ENCODE measurements at regions not wholly inside any gene's neighbourhood (a gene's known extent, or its start where the extent isn't known, plus 50 kb on each side); places are given as distances from the start of the nearest gene placed in this dataset.

- TF ChIP-seq, protein P1, sequence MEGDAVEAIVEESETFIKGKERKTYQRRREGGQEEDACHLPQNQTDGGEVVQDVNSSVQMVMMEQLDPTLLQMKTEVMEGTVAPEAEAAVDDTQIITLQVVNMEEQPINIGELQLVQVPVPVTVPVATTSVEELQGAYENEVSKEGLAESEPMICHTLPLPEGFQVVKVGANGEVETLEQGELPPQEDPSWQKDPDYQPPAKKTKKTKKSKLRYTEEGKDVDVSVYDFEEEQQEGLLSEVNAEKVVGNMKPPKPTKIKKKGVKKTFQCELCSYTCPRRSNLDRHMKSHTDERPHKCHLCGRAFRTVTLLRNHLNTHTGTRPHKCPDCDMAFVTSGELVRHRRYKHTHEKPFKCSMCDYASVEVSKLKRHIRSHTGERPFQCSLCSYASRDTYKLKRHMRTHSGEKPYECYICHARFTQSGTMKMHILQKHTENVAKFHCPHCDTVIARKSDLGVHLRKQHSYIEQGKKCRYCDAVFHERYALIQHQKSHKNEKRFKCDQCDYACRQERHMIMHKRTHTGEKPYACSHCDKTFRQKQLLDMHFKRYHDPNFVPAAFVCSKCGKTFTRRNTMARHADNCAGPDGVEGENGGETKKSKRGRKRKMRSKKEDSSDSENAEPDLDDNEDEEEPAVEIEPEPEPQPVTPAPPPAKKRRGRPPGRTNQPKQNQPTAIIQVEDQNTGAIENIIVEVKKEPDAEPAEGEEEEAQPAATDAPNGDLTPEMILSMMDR (IDR thresholded peaks at IDR 0.05): no peak
- no peak for TF ChIP-seq POLR2A (IDR thresholded peaks at IDR 0.05)
Measured at GRCh38 chr6:134802426-134803058, 147.4 kb downstream of the ALDH8A1 start.
